ENCODE measurements at regions not wholly inside any gene's neighbourhood (a gene's known extent, or its start where the extent isn't known, plus 50 kb on each side); places are given as distances from the start of the nearest gene placed in this dataset.

GRCh38 chr5:116355819-116356601, 218.6 kb downstream of the SEMA6A start:
- FAIRE-seq = no peak
- no peak for TF ChIP-seq POLR2A (IDR thresholded peaks at IDR 0.05; ENCODE audit: low read depth, low read length)
- DNase-seq (ENCODE audit: insufficient read length, low spot score) = no peak

- no peak for TF ChIP-seq POLR2A (IDR thresholded peaks at IDR 0.05; ENCODE audit: low read depth, low read length)
- DNase-seq (ENCODE audit: insufficient read length, low spot score) (no peak), FAIRE-seq (no peak)
Observed at GRCh38 chr5:116354699-116355098, 219.9 kb downstream of the SEMA6A start.

- DNase-seq (ENCODE audit: insufficient read length, low spot score) (no peak), FAIRE-seq (no peak)
- TF ChIP-seq POLR2A (IDR thresholded peaks at IDR 0.05; ENCODE audit: low read depth, low read length) = no peak
Observed at GRCh38 chr5:116347657-116348056, 227.0 kb downstream of the SEMA6A start.

- DNase-seq (ENCODE audit: insufficient read length, low spot score) (no peak), FAIRE-seq (no peak)
Observed at GRCh38 chr5:116343961-116344360, 230.7 kb downstream of the SEMA6A start.

More at GRCh38 chr5:116343961-116344360, 230.7 kb downstream of the SEMA6A start:
- TF ChIP-seq POLR2A (IDR thresholded peaks at IDR 0.05; ENCODE audit: low read depth, low read length) = no peak
